H1 (cell line): ENCODE measurements at regions not wholly inside any gene's neighbourhood (a gene's known extent, or its start where the extent isn't known, plus 50 kb on each side); places are given as distances from the start of the nearest gene placed in this dataset.

Source experiments
- CTCF ChIA-PET: fragments of 300-600 bp; sonication (Branson Sonifier 250); formaldehyde crosslinking; loops from one replicate; lab custom pipeline; 2021; ENCODE audit not compliant: partially characterized antibody; lab: Charles Lee
- POLR2A ChIA-PET: fragments of 300-600 bp; sonication (Branson Sonifier 250); formaldehyde crosslinking; loops from one replicate; lab custom pipeline; 2021; ENCODE audit warnings: inconsistent platforms; ENCODE audit not compliant: partially characterized antibody; lab: Charles Lee
- DNase-seq, 2 experiments: peaks; one replicate each; pipeline versions ENCODE4 v3.0.0 to v3.0.0-alpha.2; 2010 to 2022; ENCODE audit warnings: low spot score in 2 of 2, low read depth in 1 of 2, mixed read lengths in 1 of 2
- FAIRE-seq: peaks from 2 replicates; lab custom pipeline; 2011; peaks lifted over from hg19 to GRCh38; lab: Jason Lieb, UNC
- H2AFZ ChIP-seq: 2 replicates; pipeline ENCODE4 v1.8.1; 2012; ENCODE audit warnings: low read length, inconsistent platforms
- H2AK5ac ChIP-seq: 2 replicates; pipeline ENCODE4 v1.6.1; 2013; ENCODE audit warnings: low read depth, low read length
- H2BK120ac ChIP-seq: replicated peaks from 2 replicates; pipeline ENCODE3; 2013; ENCODE audit warnings: low read depth, low read length, inconsistent platforms
- H2BK12ac ChIP-seq: 2 replicates; pipeline ENCODE4 v1.6.1; 2013; ENCODE audit warnings: low read depth, low read length
- H2BK15ac ChIP-seq: 2 replicates; pipeline ENCODE4 v1.6.1; 2013; ENCODE audit warnings: low read length
- H2BK20ac ChIP-seq: 2 replicates; pipeline ENCODE4 v1.6.1; 2013; ENCODE audit warnings: low read length
- H2BK5ac ChIP-seq: 2 replicates; pipeline ENCODE4 v1.6.1; 2013; ENCODE audit warnings: low read depth, low read length
- H3K14ac ChIP-seq: 2 replicates; pipeline ENCODE4 v1.6.1; 2013; ENCODE audit warnings: inconsistent platforms; ENCODE audit not compliant: insufficient read length
- H3K18ac ChIP-seq: 2 replicates; pipeline ENCODE4 v1.6.1; 2013; ENCODE audit warnings: low read length; ENCODE audit errors: extremely low read depth
- H3K23ac ChIP-seq: 2 replicates; pipeline ENCODE4 v1.6.1; 2013; ENCODE audit warnings: inconsistent platforms; ENCODE audit not compliant: insufficient read length
- H3K23me2 ChIP-seq: 2 replicates; pipeline ENCODE4 v1.6.1; 2013; ENCODE audit warnings: low read depth, low read length
- H3K27ac ChIP-seq: 2 replicates; pipeline ENCODE4 v1.6.1; 2011; ENCODE audit warnings: low read depth, low read length, inconsistent platforms
- H3K27me3 ChIP-seq, 4 experiments: replicated peaks in 1 of 4; 1 replicate in 1 of 4; 2 replicates in 3 of 4; pipeline versions ENCODE4 v1.6.1 to v1.8.1; 2011 to 2013; ENCODE audit warnings: low read length in 3 of 4, mild to moderate bottlenecking in 3 of 4, inconsistent platforms in 2 of 4, mixed read lengths in 2 of 4, moderate library complexity in 1 of 4; ENCODE audit not compliant: control insufficient read depth in 3 of 4, insufficient read depth in 3 of 4; ENCODE audit errors: extremely low read depth in 1 of 4
- H3K36me3 ChIP-seq, 4 experiments: 2 replicates each; pipeline versions ENCODE4 v1.6.1 to v1.8.1; 2011 to 2013; ENCODE audit warnings: mild to moderate bottlenecking in 4 of 4, low read length in 3 of 4, moderate library complexity in 2 of 4, control low read depth in 1 of 4, inconsistent platforms in 1 of 4; ENCODE audit not compliant: insufficient read depth in 4 of 4, control insufficient read depth in 2 of 4
- H3K4ac ChIP-seq: replicated peaks from 2 replicates; pipeline ENCODE3; 2013; ENCODE audit warnings: low read length, low read depth, mixed read lengths, inconsistent platforms; ENCODE audit not compliant: insufficient read length
- H3K4me1 ChIP-seq, 4 experiments: replicated peaks in 1 of 4; 1 replicate in 1 of 4; 2 replicates in 3 of 4; pipeline versions ENCODE4 v1.6.1 to v1.8.1; 2011 to 2013; ENCODE audit warnings: low read length in 3 of 4, inconsistent platforms in 2 of 4, mixed read lengths in 1 of 4; ENCODE audit not compliant: insufficient read depth in 4 of 4, control insufficient read depth in 3 of 4
- H3K4me2 ChIP-seq, 2 experiments: 2 replicates each; pipeline versions ENCODE4 v1.6.1 to v1.8.1; 2011 to 2013; ENCODE audit warnings: low read depth in 2 of 2, low read length in 2 of 2, control low read depth in 1 of 2, inconsistent platforms in 1 of 2, mild to moderate bottlenecking in 1 of 2; ENCODE audit not compliant: insufficient read depth in 1 of 2
- H3K4me3 ChIP-seq, 4 experiments: fragments of 200-600, 300-600 bp in 1 of 4; sonication (generic), shearing (Covaris generic), sonication (Bioruptor Twin) in 1 of 4; 2 replicates each; pipeline versions ENCODE4 v1.5.1 to v1.8.1; 2011 to 2016; ENCODE audit warnings: low read length in 4 of 4, low read depth in 3 of 4, control low read depth in 2 of 4, inconsistent platforms in 2 of 4, mild to moderate bottlenecking in 2 of 4, mixed read lengths in 1 of 4, moderate library complexity in 1 of 4; ENCODE audit not compliant: insufficient read depth in 2 of 4; ENCODE audit errors: extremely low read depth in 1 of 4
- H3K56ac ChIP-seq: replicated peaks from 2 replicates; pipeline ENCODE3; 2013; ENCODE audit warnings: low read depth, mild to moderate bottlenecking, mixed read lengths, low read length, inconsistent platforms; ENCODE audit not compliant: insufficient read length
- H3K79me1 ChIP-seq: 2 replicates; pipeline ENCODE4 v1.6.1; 2013; ENCODE audit warnings: low read depth, low read length, control low read depth
- H3K79me2 ChIP-seq, 2 experiments: 2 replicates each; pipeline versions ENCODE4 v1.6.1 to v1.8.1; 2012 to 2013; ENCODE audit warnings: low read length in 2 of 2, mild to moderate bottlenecking in 2 of 2, inconsistent platforms in 1 of 2; ENCODE audit not compliant: insufficient read depth in 2 of 2, control insufficient read depth in 1 of 2
- H3K9ac ChIP-seq, 4 experiments: replicated peaks in 1 of 4; 1 replicate in 1 of 4; 2 replicates in 3 of 4; pipeline versions ENCODE4 v1.6.1 to v1.8.1; 2011 to 2013; ENCODE audit warnings: low read depth in 3 of 4, low read length in 3 of 4, control low read depth in 2 of 4, mild to moderate bottlenecking in 2 of 4, moderate library complexity in 2 of 4, inconsistent platforms in 1 of 4; ENCODE audit errors: extremely low read depth in 1 of 4
- H3K9me3 ChIP-seq, 2 experiments: 2 replicates each; pipeline versions ENCODE4 v1.6.1 to v1.8.1; 2012 to 2013; ENCODE audit warnings: mild to moderate bottlenecking in 2 of 2, moderate library complexity in 2 of 2, control low read depth in 1 of 2, inconsistent platforms in 1 of 2, low read depth in 1 of 2, low read length in 1 of 2, mixed read lengths in 1 of 2; ENCODE audit not compliant: insufficient read depth in 2 of 2
- H4K20me1 ChIP-seq, 2 experiments: replicated peaks in 1 of 2; 2 replicates each; pipeline versions ENCODE3 to v1.8.1; 2011 to 2013; ENCODE audit warnings: inconsistent platforms in 2 of 2, low read length in 2 of 2, mild to moderate bottlenecking in 1 of 2; ENCODE audit not compliant: insufficient read depth in 2 of 2, control insufficient read depth in 1 of 2
- H4K5ac ChIP-seq: 2 replicates; pipeline ENCODE4 v1.6.1; 2013; ENCODE audit warnings: low read length, low read depth, mixed read lengths, inconsistent platforms; ENCODE audit not compliant: insufficient read length
- H4K8ac ChIP-seq: 2 replicates; pipeline ENCODE4 v1.8.0; 2013; ENCODE audit warnings: mild to moderate bottlenecking, moderate library complexity, low read length, inconsistent platforms; ENCODE audit not compliant: insufficient read depth; ENCODE audit errors: extremely low read depth
- H4K91ac ChIP-seq: replicated peaks from 2 replicates; pipeline ENCODE3; 2013; ENCODE audit warnings: low read length, mixed read lengths, inconsistent platforms; ENCODE audit not compliant: insufficient read length
- CTCF ChIP-seq, 3 experiments: IDR thresholded peaks; 1 replicate in 2 of 3; 2 replicates in 1 of 3; pipeline versions ENCODE4 v1.5.1 to v1.6.1; 2011; ENCODE audit warnings: low read length in 3 of 3, mild to moderate bottlenecking in 3 of 3, inconsistent platforms in 2 of 3, low read depth in 1 of 3, moderate library complexity in 1 of 3; ENCODE audit not compliant: insufficient read depth in 1 of 3; ENCODE audit errors: control extremely low read depth in 1 of 3
- EP300 ChIP-seq, 2 experiments: IDR thresholded peaks; 1 replicate in 1 of 2; 2 replicates in 1 of 2; pipeline ENCODE4 v1.6.1; 2011 to 2012; ENCODE audit warnings: low read depth in 2 of 2, low read length in 2 of 2, mild to moderate bottlenecking in 2 of 2, borderline replicate concordance in 1 of 2, inconsistent platforms in 1 of 2, moderate library complexity in 1 of 2
- EZH2 ChIP-seq: fragments of 200-600 bp; sonication (generic); IDR thresholded peaks from 2 replicates; pipeline ENCODE4 v1.7.1; 2012; ENCODE audit warnings: low read depth, mild to moderate bottlenecking, moderate library complexity, low read length, inconsistent platforms; ENCODE audit not compliant: severe bottlenecking
- JUN ChIP-seq: IDR thresholded peaks from 2 replicates; pipeline ENCODE4 v1.6.1; 2011; ENCODE audit warnings: low read depth, mild to moderate bottlenecking, improper control_type of control experiment, low read length
- RNF2 ChIP-seq: fragments of 200-900, 300-1000 bp; sonication (generic); IDR thresholded peaks from 2 replicates; pipeline ENCODE4 v1.7.1; 2016; ENCODE audit warnings: borderline replicate concordance, low read depth, mild to moderate bottlenecking, antibody characterized with exemption, low read length; ENCODE audit not compliant: poor library complexity, severe bottlenecking; ENCODE audit errors: missing control alignments
- WGBS, 2 experiments: shearing (Covaris generic) in 1 of 2; methylation state at CpG; one replicate each; pipeline versions ENCODE4 v1.1.6 to v1.1.7; 2013 to 2015; ENCODE audit warnings: low lambda C conversion rate in 2 of 2, mixed read lengths in 2 of 2, inconsistent platforms in 1 of 2, low coverage in 1 of 2, missing lambda C conversion rate in 1 of 2; ENCODE audit not compliant: insufficient replicate concordance in 2 of 2, insufficient coverage in 1 of 2, insufficient read length in 1 of 2; ENCODE audit errors: extremely low coverage in 1 of 2, missing lambda C conversion rate in 1 of 2; 5-methylcytosine and 5-hydroxymethylcytosine counted together

GRCh38 chr9:23464275-23464674 is 361.8 kb downstream of the ELAVL2 start:
- no peak overlapping the region for H4K5ac ChIP-seq
- H3K27me3 ChIP-seq, result no peaks in the 10 kb centered on the region
- H2BK20ac ChIP-seq, result no peak overlapping the region
- H3K23me2 ChIP-seq, result no peaks in the 10 kb centered on the region
- no peak overlapping the region for H4K91ac ChIP-seq
- no peak overlapping the region for H3K9ac ChIP-seq
- H3K36me3 ChIP-seq, result no peaks in the 10 kb centered on the region
- H3K56ac ChIP-seq, result no peak overlapping the region
- H3K14ac ChIP-seq, result no peak overlapping the region
- no peak overlapping the region for H2BK12ac ChIP-seq
- no peak overlapping the region for H3K4ac ChIP-seq
- H3K79me2 ChIP-seq, result no peaks in the 10 kb centered on the region
- no peaks in the 10 kb centered on the region for H4K20me1 ChIP-seq
- H2BK5ac ChIP-seq, result no peak overlapping the region
- H3K9me3 ChIP-seq, result no peaks in the 10 kb centered on the region
- no peak overlapping the region for H4K8ac ChIP-seq
- FAIRE-seq, result no peak
- CTCF ChIA-PET, result interaction anchor here (0.5 kb wide), 1 partner anchor 118 kb away, joined by 3 read pairs; no protein-coding TSS in a partner anchor
- H2BK15ac ChIP-seq, result no peak overlapping the region
- H3K23ac ChIP-seq, result no peak overlapping the region
- H3K4me1 ChIP-seq, result no peaks in the 10 kb centered on the region
- no peaks in the 10 kb centered on the region for H3K79me1 ChIP-seq
- H2BK120ac ChIP-seq, result no peak overlapping the region
- H3K4me3 ChIP-seq, result no peak overlapping the region
- POLR2A ChIA-PET, result no interaction called here
- no peak overlapping the region for H3K4me2 ChIP-seq
- H3K18ac ChIP-seq, result no peak overlapping the region
- no peak overlapping the region for H2AK5ac ChIP-seq
- no peak overlapping the region for H3K27ac ChIP-seq
- 81% methylated on average over 4 of the region's 4 CpGs; no CpG with 5 or more reads in 1 of the 2 experiments for WGBS, 2 experiments
- DNase-seq, result no peak
- H2AFZ ChIP-seq, result no peak overlapping the region
- TF ChIP-seq RNF2 (no peak), CTCF (IDR thresholded peaks at IDR 0.05; ENCODE audit: control extremely low read depth in 1 of 3, insufficient read depth in 1 of 3, low read depth in 1 of 3, low read length in 3 of 3) (no peak), EZH2 (no peak), JUN (no peak), EP300 (IDR thresholded peaks at IDR 0.05; ENCODE audit: borderline replicate concordance in 1 of 2, low read depth in 2 of 2, low read length in 2 of 2) (no peak)
